ENCODE measurements at regions not wholly inside any gene's neighbourhood (a gene's known extent, or its start where the extent isn't known, plus 50 kb on each side); places are given as distances from the start of the nearest gene placed in this dataset.
"Not testable (repeated sequence)": the region's sequence is repeated elsewhere in the genome, so short reads cannot be mapped to it uniquely, and the experiment has no call there.

- DNase-seq: no peak
Observed at GRCh38 chr11:44454666-44455065, 110.8 kb upstream of the CD82 start.

GRCh38 chr11:44456544-44457300, 108.7 kb upstream of the CD82 start:
- DNase-seq: no peak

- no peak for DNase-seq
Observed at GRCh38 chr11:44457862-44458261, 107.6 kb upstream of the CD82 start.

- no peak for DNase-seq
Observed at GRCh38 chr11:44463751-44464150, 101.7 kb upstream of the CD82 start.

GRCh38 chr11:44464741-44465140, 100.7 kb upstream of the CD82 start:
- DNase-seq: no peak

GRCh38 chr11:44466531-44467205, 98.8 kb upstream of the CD82 start:
- no peak for DNase-seq

GRCh38 chr11:44467413-44467812, 98.0 kb upstream of the CD82 start:
- no peak for DNase-seq

GRCh38 chr11:44467931-44468330, 97.5 kb upstream of the CD82 start:
- no peak for DNase-seq

GRCh38 chr11:44468345-44468988, 97.0 kb upstream of the CD82 start:
- DNase-seq: no peak

GRCh38 chr11:44469412-44469811, 96.1 kb upstream of the CD82 start:
- DNase-seq: no peak

- no peak for DNase-seq
Observed at GRCh38 chr11:44470854-44471253, 94.6 kb upstream of the CD82 start.

GRCh38 chr11:44471603-44472002, 93.9 kb upstream of the CD82 start:
- no peak for DNase-seq

GRCh38 chr11:44472916-44473315, 92.5 kb upstream of the CD82 start:
- DNase-seq: no peak

GRCh38 chr11:44474702-44475101, 90.8 kb upstream of the CD82 start:
- no peak for DNase-seq

- no peak for DNase-seq
Observed at GRCh38 chr11:44475114-44475686, 90.3 kb upstream of the CD82 start.

- not testable (repeated sequence) for DNase-seq
Observed at GRCh38 chr11:44482338-44482737, 83.1 kb upstream of the CD82 start.

- DNase-seq: no peak
Observed at GRCh38 chr11:44483919-44484610, 81.4 kb upstream of the CD82 start.

- DNase-seq: no peak
Observed at GRCh38 chr11:44488165-44488965, 77.1 kb upstream of the CD82 start.

- DNase-seq: no peak
Observed at GRCh38 chr11:44493383-44493782, 72.1 kb upstream of the CD82 start.

- no peak for DNase-seq
Observed at GRCh38 chr11:44493930-44494329, 71.5 kb upstream of the CD82 start.

- no peak for DNase-seq
Observed at GRCh38 chr11:44494785-44495184, 70.7 kb upstream of the CD82 start.

- DNase-seq: no peak
Observed at GRCh38 chr11:44496391-44496790, 69.1 kb upstream of the CD82 start.
